ENCODE measurements at regions not wholly inside any gene's neighbourhood (a gene's known extent, or its start where the extent isn't known, plus 50 kb on each side); places are given as distances from the start of the nearest gene placed in this dataset.

GRCh38 chr14:26841920-26842741, 244.3 kb upstream of the NOVA1 start:
- Histone ChIP-seq H3K9me3 (ENCODE audit: control insufficient read depth, insufficient read depth, low read depth, low read length) (no peaks in the 10 kb centered on the region; the same call in 1 of the 2 replicates), H3K27ac (ENCODE audit: extremely low read depth, low read depth, low read length) (no peak overlapping the region), H3K36me3 (ENCODE audit: control insufficient read depth in 2 of 2, insufficient read depth in 1 of 2, low read length in 2 of 2) (no peaks in the 10 kb centered on the region), H3K4me1 (ENCODE audit: control insufficient read depth, insufficient read depth, low read length) (no peaks in the 10 kb centered on the region), H3K4me3 (ENCODE audit: low read depth, low read length) (no peak overlapping the region)
- CTCF ChIA-PET = interaction anchor here (0.6 kb wide), 1 partner anchor 15 kb away, joined by 3 read pairs; no protein-coding TSS in a partner anchor
- POLR2A ChIA-PET = no interaction called here
- TF ChIP-seq ZNF658 (tag by site-specific recombination; IDR thresholded peaks at IDR 0.05) = no peak
- no peak for TF ChIP-seq ZFHX2 (tag by site-specific recombination; conservative IDR thresholded peaks at IDR 0.05)
- no peak for TF ChIP-seq RBAK (tag by site-specific recombination; IDR thresholded peaks at IDR 0.05)
- TF ChIP-seq, protein P1, sequence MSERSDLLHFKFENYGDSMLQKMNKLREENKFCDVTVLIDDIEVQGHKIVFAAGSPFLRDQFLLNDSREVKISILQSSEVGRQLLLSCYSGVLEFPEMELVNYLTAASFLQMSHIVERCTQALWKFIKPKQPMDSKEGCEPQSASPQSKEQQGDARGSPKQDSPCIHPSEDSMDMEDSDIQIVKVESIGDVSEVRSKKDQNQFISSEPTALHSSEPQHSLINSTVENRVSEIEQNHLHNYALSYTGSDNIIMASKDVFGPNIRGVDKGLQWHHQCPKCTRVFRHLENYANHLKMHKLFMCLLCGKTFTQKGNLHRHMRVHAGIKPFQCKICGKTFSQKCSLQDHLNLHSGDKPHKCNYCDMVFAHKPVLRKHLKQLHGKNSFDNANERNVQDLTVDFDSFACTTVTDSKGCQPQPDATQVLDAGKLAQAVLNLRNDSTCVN (tag by site-specific recombination; optimal IDR thresholded peaks at IDR 0.05) = no peak
- no peak for TF ChIP-seq ZNF10 (tag by site-specific recombination; IDR thresholded peaks at IDR 0.05)
- TF ChIP-seq ZNF223 (tag by site-specific recombination; IDR thresholded peaks at IDR 0.05) = no peak
- no peak for TF ChIP-seq ZNF175 (tag by site-specific recombination; IDR thresholded peaks at IDR 0.05)
- TF ChIP-seq SP3 (tag by site-specific recombination; IDR thresholded peaks at IDR 0.05) = no peak
- TF ChIP-seq ZNF776 (tag by site-specific recombination; IDR thresholded peaks at IDR 0.05; ENCODE audit: borderline replicate concordance) = no peak
- no peak for TF ChIP-seq GLIS2 (tag by site-specific recombination; IDR thresholded peaks at IDR 0.05)
- TF ChIP-seq ZNF704 (tag by site-specific recombination; IDR thresholded peaks at IDR 0.05) = no peak
- no peak for TF ChIP-seq HOXC10 (CRISPR knock-in tag; IDR thresholded peaks at IDR 0.05)
- no peak for TF ChIP-seq ZNF660 (tag by site-specific recombination; IDR thresholded peaks at IDR 0.05)
- no peak for TF ChIP-seq ZFP3 (tag by site-specific recombination; IDR thresholded peaks at IDR 0.05; ENCODE audit: low read depth)
- TF ChIP-seq, protein P2, sequence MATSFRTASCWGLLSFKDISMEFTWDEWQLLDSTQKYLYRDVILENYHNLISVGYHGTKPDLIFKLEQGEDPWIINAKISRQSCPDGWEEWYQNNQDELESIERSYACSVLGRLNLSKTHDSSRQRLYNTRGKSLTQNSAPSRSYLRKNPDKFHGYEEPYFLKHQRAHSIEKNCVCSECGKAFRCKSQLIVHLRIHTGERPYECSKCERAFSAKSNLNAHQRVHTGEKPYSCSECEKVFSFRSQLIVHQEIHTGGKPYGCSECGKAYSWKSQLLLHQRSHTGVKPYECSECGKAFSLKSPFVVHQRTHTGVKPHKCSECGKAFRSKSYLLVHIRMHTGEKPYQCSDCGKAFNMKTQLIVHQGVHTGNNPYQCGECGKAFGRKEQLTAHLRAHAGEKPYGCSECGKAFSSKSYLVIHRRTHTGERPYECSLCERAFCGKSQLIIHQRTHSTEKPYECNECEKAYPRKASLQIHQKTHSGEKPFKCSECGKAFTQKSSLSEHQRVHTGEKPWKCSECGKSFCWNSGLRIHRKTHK (tag by site-specific recombination; IDR thresholded peaks at IDR 0.05) = no peak

DNA sequence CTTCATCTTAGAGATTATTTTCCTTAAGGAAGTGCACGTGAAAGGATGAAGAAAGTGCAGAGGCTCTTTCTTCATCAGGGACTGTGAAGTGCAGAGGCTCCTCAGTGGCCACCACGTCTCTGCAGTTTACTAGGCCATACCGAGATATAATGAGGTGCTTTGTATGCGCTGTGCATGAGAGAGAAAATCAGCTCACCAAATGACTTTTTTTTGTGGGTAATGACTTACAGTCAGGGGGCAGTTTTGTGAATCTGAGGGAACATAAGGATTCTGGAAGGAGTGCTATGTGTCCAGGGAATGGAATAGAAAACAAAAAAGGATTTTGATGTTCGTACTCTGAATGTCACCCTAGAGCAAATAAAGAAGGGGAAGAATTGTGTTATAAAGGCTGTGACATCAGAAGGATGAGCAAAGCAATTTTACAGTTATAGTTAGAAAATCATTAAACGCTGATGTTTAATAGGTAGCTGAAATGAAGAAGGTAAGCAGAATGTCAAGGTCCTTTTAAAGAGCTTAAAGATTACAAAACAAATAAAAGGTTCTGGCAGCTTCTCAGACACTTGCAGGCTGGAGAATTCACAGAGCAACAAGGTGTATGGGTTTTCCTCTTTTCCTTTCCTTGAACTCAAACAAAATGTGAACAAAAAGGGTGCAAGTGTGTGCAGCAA, 247.5 kb upstream of the NOVA1 start:
- no peaks in the 10 kb centered on the region for H3K4me1 ChIP-seq (ENCODE audit: control insufficient read depth, insufficient read depth, low read length)
- ChIA-PET POLR2A (no interaction called here), CTCF (interaction anchor here (0.7 kb wide), 1 partner anchor 10 kb away, joined by 3 read pairs; no protein-coding TSS in a partner anchor)
- no peaks in the 10 kb centered on the region for H3K9me3 ChIP-seq (ENCODE audit: control insufficient read depth, insufficient read depth, low read depth, low read length)
- no peaks in the 10 kb centered on the region for H3K36me3 ChIP-seq (ENCODE audit: control insufficient read depth in 2 of 2, insufficient read depth in 1 of 2, low read length in 2 of 2)
- H3K27ac ChIP-seq (ENCODE audit: extremely low read depth, low read depth, low read length) = no peak overlapping the region
- H3K4me3 ChIP-seq (ENCODE audit: low read depth, low read length) = no peak overlapping the region
- no peak for TF ChIP-seq KLF1 (tag by site-specific recombination; IDR thresholded peaks at IDR 0.05)
- no peak for TF ChIP-seq ZSCAN23 (tag by site-specific recombination; IDR thresholded peaks at IDR 0.05)
- TF ChIP-seq ZBTB49 (tag by site-specific recombination; IDR thresholded peaks at IDR 0.05; ENCODE audit: low read depth) = no peak
- TF ChIP-seq ZNF768 (tag by site-specific recombination; IDR thresholded peaks at IDR 0.05) = no peak
- TF ChIP-seq ZXDB (tag by site-specific recombination; IDR thresholded peaks at IDR 0.05) = no peak
- no peak for TF ChIP-seq ZNF660 (tag by site-specific recombination; IDR thresholded peaks at IDR 0.05)
- TF ChIP-seq ZFP3 (tag by site-specific recombination; IDR thresholded peaks at IDR 0.05; ENCODE audit: low read depth) = no peak
- no peak for TF ChIP-seq ZNF513 (tag by site-specific recombination; IDR thresholded peaks at IDR 0.05)
- TF ChIP-seq ZBTB8A (tag by site-specific recombination; IDR thresholded peaks at IDR 0.05) = no peak
- no peak for TF ChIP-seq SCRT2 (tag by site-specific recombination; IDR thresholded peaks at IDR 0.05)
- no peak for TF ChIP-seq YY2 (tag by site-specific recombination; IDR thresholded peaks at IDR 0.05)
- TF ChIP-seq, protein P3, sequence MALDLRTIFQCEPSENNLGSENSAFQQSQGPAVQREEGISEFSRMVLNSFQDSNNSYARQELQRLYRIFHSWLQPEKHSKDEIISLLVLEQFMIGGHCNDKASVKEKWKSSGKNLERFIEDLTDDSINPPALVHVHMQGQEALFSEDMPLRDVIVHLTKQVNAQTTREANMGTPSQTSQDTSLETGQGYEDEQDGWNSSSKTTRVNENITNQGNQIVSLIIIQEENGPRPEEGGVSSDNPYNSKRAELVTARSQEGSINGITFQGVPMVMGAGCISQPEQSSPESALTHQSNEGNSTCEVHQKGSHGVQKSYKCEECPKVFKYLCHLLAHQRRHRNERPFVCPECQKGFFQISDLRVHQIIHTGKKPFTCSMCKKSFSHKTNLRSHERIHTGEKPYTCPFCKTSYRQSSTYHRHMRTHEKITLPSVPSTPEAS (tag by site-specific recombination; IDR thresholded peaks at IDR 0.05) = no peak

Measured in HEK293 (cell line).